ENCODE measurements at regions not wholly inside any gene's neighbourhood (a gene's known extent, or its start where the extent isn't known, plus 50 kb on each side); places are given as distances from the start of the nearest gene placed in this dataset.

DNA sequence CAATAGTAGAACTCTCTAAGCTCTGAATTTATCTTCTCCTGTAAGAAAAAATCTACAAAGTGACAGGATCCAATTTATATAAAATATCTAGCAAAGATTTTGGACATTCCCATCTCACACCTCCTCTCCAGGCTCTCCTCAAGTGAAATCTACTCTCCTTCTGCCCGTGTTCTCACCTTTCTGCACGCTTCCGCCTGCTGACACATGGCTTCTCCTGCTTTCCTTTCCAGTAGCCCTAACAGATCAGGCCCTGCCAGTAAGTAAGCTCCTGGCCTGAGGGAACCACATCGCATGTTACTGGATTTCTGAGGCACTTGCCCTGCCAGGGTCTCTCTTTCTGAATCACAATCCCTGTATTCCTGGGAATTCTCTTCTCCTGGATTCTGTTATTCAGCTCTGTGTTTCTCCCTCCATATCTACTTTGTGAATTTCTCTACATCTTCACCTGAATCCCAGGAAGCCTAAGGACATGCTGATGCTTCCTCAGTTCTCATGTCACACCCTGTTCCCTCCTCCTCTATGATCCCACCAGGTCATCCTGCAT, 53.3 kb upstream of the TOP3B start:
- no peak for DNase-seq

DNA sequence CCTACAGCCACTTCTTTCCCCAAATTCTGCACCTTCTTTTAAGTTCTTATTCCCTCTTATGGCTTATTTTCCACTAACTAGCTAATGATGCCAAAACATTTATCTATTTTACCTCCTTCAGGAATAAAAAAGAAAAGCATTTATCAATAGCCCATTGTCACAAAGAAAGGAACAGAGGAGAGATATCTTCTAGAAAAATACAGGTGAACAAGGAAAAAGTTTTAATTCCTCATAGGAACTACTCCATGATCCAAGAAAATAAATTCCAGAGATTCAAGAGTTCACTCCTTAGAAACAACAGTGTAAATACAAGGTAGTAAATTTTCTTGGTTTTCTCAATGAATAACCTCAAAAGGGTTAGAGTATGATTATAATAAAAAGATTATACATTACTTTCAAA, 52.6 kb upstream of the TOP3B start:
- no peak for DNase-seq

DNA sequence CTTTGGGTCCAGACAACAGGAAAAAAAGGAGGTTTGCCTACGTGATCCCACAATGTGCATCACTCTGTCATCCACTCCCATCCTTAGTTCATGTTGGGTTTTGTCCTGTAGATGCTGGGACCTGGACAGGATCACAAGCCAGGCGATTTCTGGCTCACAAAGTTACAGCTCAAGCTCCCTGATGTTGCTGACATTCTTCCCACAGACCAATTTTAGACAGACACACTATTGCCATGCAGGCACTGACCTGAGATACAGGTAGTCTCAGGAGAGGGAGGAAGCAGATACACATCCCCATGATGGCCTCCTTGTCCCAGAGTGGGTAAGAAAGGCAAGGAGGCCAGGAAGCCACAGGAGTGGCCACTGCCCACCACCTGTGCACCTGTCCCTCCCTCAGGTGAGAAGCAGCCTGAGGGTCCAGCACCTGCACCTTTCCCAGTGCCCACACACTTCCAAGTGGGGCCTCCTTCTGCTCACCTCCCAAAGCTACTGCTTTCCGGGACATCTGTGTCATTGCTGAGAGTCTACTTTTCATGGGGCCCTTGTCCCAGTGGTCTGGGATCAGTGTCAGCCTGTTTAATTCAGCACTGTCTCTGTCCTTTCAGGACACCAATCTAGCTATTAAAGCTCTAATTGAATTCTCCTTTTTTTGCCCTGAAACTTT, 52.0 kb upstream of the TOP3B start:
- DNase-seq = no peak

DNA sequence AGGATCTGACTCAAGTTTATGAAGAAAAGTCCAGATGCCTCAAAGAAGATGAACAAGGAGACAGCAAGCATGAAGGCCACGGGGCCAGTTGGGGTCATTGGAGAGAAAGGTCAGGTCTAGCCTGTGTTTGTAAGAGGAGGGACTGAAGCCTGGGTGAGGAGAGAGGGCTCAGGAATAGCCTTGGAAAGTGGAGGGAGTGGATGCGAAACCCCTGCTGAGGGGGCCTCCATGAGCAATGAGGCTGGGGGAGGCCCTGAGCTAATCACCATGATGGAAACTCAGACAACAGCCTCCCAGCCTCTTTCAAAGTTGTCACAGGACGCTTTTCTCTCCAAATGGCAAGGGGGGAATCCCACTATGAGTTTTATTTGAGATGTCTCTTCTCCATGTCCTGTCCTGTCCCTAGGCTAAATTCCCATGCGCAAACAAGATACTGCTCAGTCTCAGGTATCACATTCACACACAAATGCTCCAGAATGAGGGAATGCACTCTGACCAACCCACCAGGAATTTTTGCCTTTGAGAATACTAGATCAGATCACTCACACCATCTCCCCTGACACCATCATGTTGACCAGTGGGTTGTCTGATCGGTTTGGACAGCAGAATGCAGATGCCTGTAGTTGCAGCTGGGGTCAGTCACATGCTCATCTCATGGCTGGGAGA, 51.3 kb upstream of the TOP3B start:
- no peak for DNase-seq

DNA sequence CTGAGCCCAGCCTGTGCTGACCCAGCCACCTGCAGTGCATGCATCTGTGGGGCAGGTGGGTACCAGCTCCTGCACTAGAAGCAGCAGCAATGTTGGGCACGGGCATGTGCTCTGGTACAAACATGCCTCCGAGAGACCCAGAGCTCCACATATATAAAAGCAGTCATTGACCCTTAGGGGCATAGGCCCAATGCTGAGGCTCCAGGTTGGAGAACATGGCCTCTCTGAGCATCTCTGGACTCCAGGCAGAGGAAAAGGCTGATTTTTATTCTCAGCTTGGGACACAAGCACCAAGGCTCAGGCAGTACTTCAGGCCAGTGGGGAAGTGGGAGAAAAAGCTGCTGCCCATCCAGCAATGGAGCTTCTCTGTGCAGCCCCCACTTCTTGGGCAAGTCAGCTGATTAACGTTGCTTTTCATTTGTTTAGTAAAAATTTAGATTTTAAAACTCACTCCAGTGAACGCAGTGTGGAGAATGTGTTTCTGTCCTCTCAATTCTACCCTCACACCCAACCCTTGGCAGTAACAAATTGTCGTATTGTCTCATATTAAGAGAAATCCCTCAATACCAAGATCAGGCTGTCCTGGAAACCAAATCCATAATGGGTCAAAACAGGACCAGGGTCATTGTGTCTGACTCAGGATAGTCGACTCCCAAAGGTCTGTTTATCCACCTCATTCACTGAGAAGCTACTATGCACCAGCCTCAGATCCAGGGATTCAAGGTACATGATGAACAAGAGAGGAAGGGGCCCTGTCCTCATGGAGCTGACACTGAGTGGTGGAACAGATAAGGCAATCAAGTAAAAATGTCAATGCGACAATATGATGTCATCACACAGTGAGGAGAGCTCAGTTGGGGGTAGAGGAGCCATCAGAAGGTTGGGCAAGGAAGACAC, 50.6 kb upstream of the TOP3B start:
- DNase-seq = no peak

DNA sequence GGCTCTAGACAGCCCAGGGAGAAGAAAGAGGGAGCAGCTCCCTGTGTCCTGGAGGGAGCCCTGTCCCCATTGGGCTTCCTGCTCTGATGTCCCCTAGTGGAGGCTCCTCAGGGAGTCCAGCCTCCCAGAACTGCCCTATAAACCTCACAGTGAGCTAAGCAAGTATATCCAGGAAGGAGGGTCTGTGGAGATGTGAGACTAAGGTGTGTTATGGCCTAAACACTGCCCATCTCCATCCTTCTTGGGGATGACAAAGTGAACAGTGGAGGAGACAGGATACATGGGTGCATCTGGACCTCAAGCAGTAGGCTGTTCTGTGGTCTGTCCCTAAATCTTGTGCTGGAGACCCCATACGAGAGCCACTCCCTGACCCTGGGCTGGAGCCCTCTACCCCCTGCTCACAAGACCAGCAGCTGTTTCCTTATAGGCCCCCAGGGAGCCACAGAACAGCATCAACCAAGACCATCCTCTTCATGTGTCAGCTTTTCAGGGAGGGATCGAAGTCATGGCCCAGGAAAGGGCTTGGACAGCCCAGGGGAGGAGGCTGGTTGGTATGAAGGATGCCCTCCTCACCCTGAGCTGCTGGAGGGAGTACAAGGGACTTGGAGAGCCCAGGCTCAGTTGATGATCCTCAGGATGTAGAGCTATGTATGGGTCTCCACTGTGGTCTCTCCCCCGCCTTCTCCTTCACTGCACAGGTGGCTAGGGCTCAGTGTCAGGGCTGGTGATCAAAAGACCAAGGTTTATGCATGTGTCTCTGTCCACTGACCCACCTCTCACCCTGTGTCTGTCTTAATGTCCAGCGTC, 49.7 kb upstream of the TOP3B start:
- no peak for DNase-seq

All from CD4-positive, alpha-beta T cell treated with Interleukin-17A for 4 hours (primary cell).